Stomach (tissue), 8 donors: ENCODE measurements at regions not wholly inside any gene's neighbourhood (a gene's known extent, or its start where the extent isn't known, plus 50 kb on each side); places are given as distances from the start of the nearest gene placed in this dataset.

Experiments used
- DNase-seq, 2 donors: peaks; one replicate each; pipeline versions ENCODE4 v3.0.0 to v3.0.0-alpha.2; 2013 to 2019
- H3K27ac ChIP-seq, 5 donors: fragments of 200-600 bp in 4 of 5; sonication (generic) in 4 of 5; one replicate each; pipeline ENCODE4 v1.5.1; 2013 to 2019; ENCODE audit warnings: mild to moderate bottlenecking in 1 of 5, moderate library complexity in 1 of 5
- H3K27me3 ChIP-seq, 3 donors: fragments of 200-600 bp; sonication (generic); one replicate each; pipeline ENCODE4 v1.5.1; 2017 to 2019; ENCODE audit warnings: mixed run types in 1 of 3
- H3K36me3 ChIP-seq, 4 donors: fragments of 200-600 bp; sonication (generic); 1 replicate in 3 of 4; 2 replicates in 1 of 4; pipeline ENCODE4 v1.5.1; 2016 to 2019
- H3K4me1 ChIP-seq, 4 donors: fragments of 200-600 bp; sonication (generic); one replicate each; pipeline ENCODE4 v1.5.1; 2016 to 2019
- H3K4me3 ChIP-seq, 4 donors: fragments of 200-600 bp; sonication (generic) in 3 of 4; one replicate each; pipeline ENCODE4 v1.5.1; 2016 to 2019; ENCODE audit warnings: mild to moderate bottlenecking in 1 of 4
- H3K9me3 ChIP-seq, 4 donors: fragments of 200-600 bp; sonication (generic); one replicate each; pipeline ENCODE4 v1.5.1; 2016 to 2019
- EP300 ChIP-seq: sonication (generic); formaldehyde crosslinking; IDR thresholded peaks from one replicate; pipeline ENCODE4 v1.6.1; 2017; ENCODE audit warnings: antibody characterized with exemption
- POLR2A ChIP-seq, 4 donors: fragments of 450-650 bp; IDR thresholded peaks; one replicate each; pipeline ENCODE4 v1.6.1; 2016; ENCODE audit warnings: antibody characterized with exemption in 4 of 4, control low read depth in 2 of 4, mild to moderate bottlenecking in 1 of 4, moderate library complexity in 1 of 4
- POLR2AphosphoS5 ChIP-seq, 3 donors: sonication (generic); formaldehyde crosslinking; IDR thresholded peaks; one replicate each; pipeline ENCODE4 v1.6.1; 2016; ENCODE audit warnings: antibody characterized with exemption in 3 of 3
- WGBS, 5 donors: extraction: QIAGEN DNeasy Blood & Tissue Kit in 3 of 5; methylation state at CpG; one replicate each; pipeline versions ENCODE4 v1.1.5 to v1.1.7; 2013 to 2018; 5-methylcytosine and 5-hydroxymethylcytosine counted together
- intact Hi-C: fragments of 100-400 bp; cut with DNase I; formaldehyde crosslinking; loops from one replicate; pipeline ENCODE4 v1.15.1; 2023; ENCODE audit warnings: low total_unique reads
- TF ChIP-seq, protein P1 (sequence below), 7 experiments: fragments of 450-650 bp in 4 of 7; fragments of 200-600 bp in 3 of 7; sonication (generic) in 3 of 7; IDR thresholded peaks; one replicate each; pipeline ENCODE4 v1.5.1; 2016 to 2019; ENCODE audit warnings: antibody characterized with exemption in 7 of 7, control low read depth in 2 of 7, mild to moderate bottlenecking in 1 of 7
- donor health status: healthy with polysubstance abuse.
- donor health status: Bipolar disorder and iron deficiency.
- donor health status: healthy.

DNA sequence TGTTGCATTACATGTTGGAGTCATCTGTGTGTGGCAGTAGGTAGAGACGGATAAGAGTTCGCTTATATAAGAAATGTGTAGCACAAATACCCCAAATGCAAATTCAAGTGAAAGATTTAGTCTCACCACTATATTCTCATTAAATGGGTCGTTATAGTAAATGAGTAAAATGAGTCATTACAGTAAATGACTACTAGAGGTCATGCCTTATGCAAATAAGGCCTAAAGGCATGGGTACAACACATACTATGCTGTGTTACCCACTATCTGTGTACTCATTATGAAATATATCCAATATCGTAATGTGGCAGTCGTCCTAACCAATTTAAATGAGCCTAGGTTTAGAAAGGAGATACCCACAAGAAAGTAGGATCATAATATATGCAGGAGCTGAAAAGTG is 1603.1 kb downstream of the C4orf33 start:
- DNase-seq, result no peak
- Histone ChIP-seq H3K27me3 (no peaks in the 10 kb centered on the region), H3K9me3 (no peaks in the 10 kb centered on the region), H3K36me3 (no peaks in the 10 kb centered on the region), H3K27ac (no peak overlapping the region), H3K4me3 (no peak overlapping the region), H3K4me1 (no peaks in the 10 kb centered on the region)
- intact Hi-C loops, result no loop called here
- WGBS, 5 donors, result 42 to 67% (median 65%) methylated on average over 4 to 5 of the region's 5 CpGs
- TF ChIP-seq, protein P1, sequence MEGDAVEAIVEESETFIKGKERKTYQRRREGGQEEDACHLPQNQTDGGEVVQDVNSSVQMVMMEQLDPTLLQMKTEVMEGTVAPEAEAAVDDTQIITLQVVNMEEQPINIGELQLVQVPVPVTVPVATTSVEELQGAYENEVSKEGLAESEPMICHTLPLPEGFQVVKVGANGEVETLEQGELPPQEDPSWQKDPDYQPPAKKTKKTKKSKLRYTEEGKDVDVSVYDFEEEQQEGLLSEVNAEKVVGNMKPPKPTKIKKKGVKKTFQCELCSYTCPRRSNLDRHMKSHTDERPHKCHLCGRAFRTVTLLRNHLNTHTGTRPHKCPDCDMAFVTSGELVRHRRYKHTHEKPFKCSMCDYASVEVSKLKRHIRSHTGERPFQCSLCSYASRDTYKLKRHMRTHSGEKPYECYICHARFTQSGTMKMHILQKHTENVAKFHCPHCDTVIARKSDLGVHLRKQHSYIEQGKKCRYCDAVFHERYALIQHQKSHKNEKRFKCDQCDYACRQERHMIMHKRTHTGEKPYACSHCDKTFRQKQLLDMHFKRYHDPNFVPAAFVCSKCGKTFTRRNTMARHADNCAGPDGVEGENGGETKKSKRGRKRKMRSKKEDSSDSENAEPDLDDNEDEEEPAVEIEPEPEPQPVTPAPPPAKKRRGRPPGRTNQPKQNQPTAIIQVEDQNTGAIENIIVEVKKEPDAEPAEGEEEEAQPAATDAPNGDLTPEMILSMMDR (IDR thresholded peaks at IDR 0.05), result no peak
- TF ChIP-seq POLR2AphosphoS5 (IDR thresholded peaks at IDR 0.05) (no peak), POLR2A (IDR thresholded peaks at IDR 0.05) (no peak), EP300 (no peak)

DNA sequence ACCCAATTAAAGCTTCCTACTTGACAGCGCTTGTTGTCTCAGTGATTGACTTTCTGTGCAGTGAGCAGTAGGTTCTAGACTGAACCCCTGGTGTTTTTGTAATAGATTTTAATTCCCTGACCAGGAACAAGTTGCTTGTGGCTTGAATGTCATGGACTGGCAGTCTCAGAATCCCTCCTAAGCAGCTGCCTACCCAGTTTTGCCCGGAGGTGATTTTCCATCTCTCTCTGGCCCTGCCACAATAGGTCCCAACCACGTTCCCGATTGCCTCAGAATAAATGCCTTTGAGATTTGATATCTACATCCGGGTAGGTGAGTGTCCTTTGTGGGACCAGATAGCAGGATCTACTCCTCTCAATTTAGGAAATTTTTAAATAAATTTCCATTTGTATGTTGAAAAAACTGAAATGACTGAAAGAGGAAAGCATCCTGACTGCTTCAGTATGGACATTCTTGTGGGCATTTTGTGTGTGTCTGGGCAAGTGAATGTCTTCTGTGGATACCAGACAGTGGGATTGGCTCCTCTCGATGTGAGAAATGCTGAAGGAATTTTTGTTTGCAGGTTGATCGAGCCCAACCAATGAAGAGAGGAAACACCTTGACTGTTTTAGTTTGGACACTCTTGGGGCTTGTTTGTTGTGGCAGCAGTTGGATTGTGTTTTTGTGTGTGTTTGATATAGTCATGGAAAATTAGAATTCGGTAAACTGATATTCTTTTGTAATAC is 1607.4 kb downstream of the C4orf33 start:
- WGBS, 5 donors, result 84 to 92% (median 88%) methylated on average over 8 of the region's 8 CpGs
- intact Hi-C loops, result no loop called here

DNA sequence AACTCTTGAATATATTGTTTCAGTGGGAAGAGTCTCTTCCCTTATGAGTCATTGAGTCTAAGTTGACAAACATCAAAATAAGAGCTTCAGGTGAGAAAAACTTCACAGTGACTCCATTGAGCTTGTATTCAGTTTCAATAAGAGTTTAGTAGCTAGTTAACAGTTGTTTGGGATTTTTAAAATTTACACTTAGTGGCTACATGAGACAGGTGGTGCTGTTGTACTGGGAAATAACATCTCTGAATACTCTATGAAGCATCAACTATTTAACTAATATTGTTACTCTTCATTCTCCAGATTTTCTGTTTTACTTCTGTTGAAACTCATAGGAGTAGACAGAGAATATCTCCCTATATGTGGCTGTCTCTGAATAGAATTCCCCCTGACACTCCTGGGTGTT is 1609.1 kb downstream of the C4orf33 start:
- Histone ChIP-seq H3K4me1 (no peaks in the 10 kb centered on the region), H3K27me3 (no peaks in the 10 kb centered on the region), H3K4me3 (no peak overlapping the region), H3K36me3 (no peaks in the 10 kb centered on the region), H3K9me3 (no peaks in the 10 kb centered on the region), H3K27ac (no peak overlapping the region)
- TF ChIP-seq, protein P1 (IDR thresholded peaks at IDR 0.05), result no peak
- TF ChIP-seq EP300, result no peak
- TF ChIP-seq POLR2AphosphoS5 (IDR thresholded peaks at IDR 0.05), result no peak
- no peak for TF ChIP-seq POLR2A (IDR thresholded peaks at IDR 0.05)
- intact Hi-C loops, result no loop called here
- no peak for DNase-seq

More for the DNA sequence above, 1607.4 kb downstream of the C4orf33 start:
- Histone ChIP-seq H3K4me3 (no peak overlapping the region), H3K27ac (no peak overlapping the region), H3K4me1 (no peaks in the 10 kb centered on the region), H3K9me3 (no peaks in the 10 kb centered on the region), H3K36me3 (no peaks in the 10 kb centered on the region), H3K27me3 (no peaks in the 10 kb centered on the region)
- TF ChIP-seq POLR2AphosphoS5 (IDR thresholded peaks at IDR 0.05) (no peak), POLR2A (IDR thresholded peaks at IDR 0.05) (no peak), EP300 (no peak)
- TF ChIP-seq, protein P1 (IDR thresholded peaks at IDR 0.05), result no peak
- DNase-seq, result no peak

DNA sequence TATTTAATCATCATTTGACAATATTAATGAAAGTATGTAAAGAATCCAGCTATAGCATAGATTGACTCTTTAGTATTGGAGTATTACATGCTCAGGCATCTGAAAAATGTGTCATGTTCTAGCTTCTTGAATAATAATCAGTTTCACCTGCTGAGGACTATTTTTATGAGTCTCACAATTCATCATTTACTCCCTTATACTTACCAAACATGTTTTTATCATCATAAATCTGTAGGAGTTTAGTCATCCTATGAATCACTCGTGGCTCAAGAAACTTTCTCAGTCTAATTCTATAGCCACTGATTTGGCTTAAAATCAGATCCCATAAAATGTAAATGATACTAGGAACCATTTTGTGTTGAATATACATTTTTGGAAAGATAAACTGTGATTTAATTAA is 1616.1 kb downstream of the C4orf33 start:
- H3K36me3 ChIP-seq, result no peaks in the 10 kb centered on the region
- H3K9me3 ChIP-seq, result no peaks in the 10 kb centered on the region
- H3K4me3 ChIP-seq, result no peak overlapping the region
- DNase-seq, result no peak
- no peaks in the 10 kb centered on the region for H3K27me3 ChIP-seq
- H3K4me1 ChIP-seq, result no peaks in the 10 kb centered on the region
- WGBS, 5 donors, result 27 to 67% (median 35%) methylated on average over 1 of the region's 1 CpG
- no peak overlapping the region for H3K27ac ChIP-seq
- TF ChIP-seq EP300 (no peak), POLR2A (IDR thresholded peaks at IDR 0.05) (no peak), POLR2AphosphoS5 (IDR thresholded peaks at IDR 0.05) (no peak)
- TF ChIP-seq, protein P1 (IDR thresholded peaks at IDR 0.05), result no peak
- intact Hi-C loops, result no loop called here
